GM18873 (cell line): ENCODE measurements at regions not wholly inside any gene's neighbourhood (a gene's known extent, or its start where the extent isn't known, plus 50 kb on each side); places are given as distances from the start of the nearest gene placed in this dataset.
"Not testable (repeated sequence)": the region's sequence is repeated elsewhere in the genome, so short reads cannot be mapped to it uniquely, and the experiment has no call there.

Experiments
- ATAC-seq: cut with Tn5 transposase; IDR thresholded peaks from one replicate; pipeline ENCODE4 v1.9.1; 2021; ENCODE audit warnings: mild to moderate bottlenecking, moderate library complexity, moderate number of reproducible peaks; ENCODE audit not compliant: unreplicated experiment, low FRiP score

DNA sequence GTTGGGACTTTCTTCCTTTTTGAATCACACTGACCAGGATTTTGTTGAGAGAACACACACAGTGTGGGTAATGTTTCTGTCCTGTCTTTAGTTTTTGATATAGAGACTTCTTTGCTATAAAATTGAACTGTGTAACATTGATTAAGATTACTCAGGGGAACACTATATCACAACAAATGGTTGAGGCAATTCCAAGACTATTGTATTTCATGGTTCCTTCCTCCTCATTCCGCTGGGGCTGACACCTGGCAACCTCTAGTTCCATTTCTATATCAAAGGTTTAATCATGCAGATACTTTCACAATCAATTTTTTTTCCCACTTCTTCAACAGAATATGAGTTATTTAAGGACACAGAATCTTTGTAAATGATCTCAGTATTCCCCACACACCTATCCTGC, 182.2 kb downstream of the TAF11L14 start:
- no peak for ATAC-seq

DNA sequence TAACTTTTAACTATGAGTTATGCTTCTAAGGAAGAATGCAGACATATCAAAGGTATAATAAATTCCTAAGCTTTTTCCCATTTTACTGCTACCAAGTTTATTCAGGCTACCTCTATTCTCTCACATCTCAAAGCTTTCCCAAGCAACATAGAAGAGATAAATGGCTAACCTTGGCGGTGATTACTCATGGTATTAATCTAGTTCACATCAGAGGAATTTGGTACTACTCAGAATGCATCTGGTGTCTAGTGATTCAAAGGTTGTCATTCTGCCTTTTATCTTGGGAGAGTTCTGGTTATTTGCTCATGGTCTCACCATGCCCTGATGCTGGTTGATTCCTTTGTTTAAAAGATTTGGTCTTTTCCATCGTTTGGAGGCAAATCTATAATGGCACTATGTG, 182.7 kb downstream of the TAF11L14 start:
- no peak for ATAC-seq

- no peak for ATAC-seq
Observed at GRCh38 chr5:17817990-17818389, 183.7 kb downstream of the TAF11L14 start.

- ATAC-seq: no peak
Observed at GRCh38 chr5:17819783-17820182, 185.5 kb downstream of the TAF11L14 start.

DNA sequence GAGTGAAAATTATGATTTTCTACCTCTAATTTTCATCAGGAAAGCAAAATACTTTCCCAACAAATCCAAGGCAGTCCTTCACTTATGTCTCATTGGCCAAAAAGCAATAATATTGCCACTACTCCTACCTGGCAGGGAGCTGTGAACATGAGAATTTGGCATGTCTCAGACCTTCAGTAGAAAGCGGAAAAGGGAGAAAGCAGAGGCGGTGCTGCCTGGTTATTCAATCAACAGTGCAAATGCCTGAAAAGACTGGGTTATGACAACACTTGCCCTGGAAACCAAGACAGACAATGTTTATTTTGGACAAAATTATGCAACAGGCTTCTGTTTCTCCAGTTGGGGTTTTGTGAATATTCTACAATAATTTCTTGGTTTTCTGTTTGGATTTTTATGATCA, 194.4 kb downstream of the TAF11L14 start:
- no peak for ATAC-seq

DNA sequence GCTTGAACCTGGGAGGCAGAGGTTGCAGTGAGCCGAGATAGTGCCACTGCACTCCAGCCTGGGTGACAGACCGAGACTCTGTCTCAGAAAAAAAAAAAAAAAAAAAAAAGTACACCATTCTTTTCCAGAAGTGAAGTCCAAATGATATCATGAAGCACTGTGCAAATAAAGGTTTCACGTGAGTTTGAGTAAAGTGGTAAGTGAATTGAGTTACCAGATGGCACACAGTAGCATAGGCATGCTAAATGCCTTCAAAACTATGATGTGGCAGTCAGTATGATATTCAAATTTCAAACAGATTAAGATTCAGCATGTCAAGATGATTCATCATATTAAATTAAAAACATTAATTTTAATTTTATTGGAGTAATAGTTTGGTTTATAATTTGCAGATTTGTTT, 195.2 kb downstream of the TAF11L14 start:
- ATAC-seq: no peak

DNA sequence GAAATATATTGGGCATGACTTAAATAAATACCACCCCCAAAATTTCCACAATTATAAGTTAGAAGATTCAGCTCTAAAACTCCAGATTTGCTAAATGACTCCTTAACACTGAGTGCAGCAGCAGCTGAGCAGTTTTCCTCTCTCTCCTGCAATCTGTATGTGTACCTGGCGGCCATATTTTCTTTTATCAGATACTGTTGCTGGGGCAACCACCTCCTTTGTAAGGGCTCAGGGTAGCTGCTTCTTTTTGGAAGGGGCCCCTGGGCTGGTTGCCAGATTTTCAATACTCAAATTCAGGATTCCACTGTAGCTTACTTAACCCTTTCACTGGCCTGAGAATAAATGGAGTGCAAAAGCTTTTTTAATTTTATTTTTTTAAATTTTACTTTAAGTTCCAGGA, 197.0 kb downstream of the TAF11L14 start:
- ATAC-seq: no peak

DNA sequence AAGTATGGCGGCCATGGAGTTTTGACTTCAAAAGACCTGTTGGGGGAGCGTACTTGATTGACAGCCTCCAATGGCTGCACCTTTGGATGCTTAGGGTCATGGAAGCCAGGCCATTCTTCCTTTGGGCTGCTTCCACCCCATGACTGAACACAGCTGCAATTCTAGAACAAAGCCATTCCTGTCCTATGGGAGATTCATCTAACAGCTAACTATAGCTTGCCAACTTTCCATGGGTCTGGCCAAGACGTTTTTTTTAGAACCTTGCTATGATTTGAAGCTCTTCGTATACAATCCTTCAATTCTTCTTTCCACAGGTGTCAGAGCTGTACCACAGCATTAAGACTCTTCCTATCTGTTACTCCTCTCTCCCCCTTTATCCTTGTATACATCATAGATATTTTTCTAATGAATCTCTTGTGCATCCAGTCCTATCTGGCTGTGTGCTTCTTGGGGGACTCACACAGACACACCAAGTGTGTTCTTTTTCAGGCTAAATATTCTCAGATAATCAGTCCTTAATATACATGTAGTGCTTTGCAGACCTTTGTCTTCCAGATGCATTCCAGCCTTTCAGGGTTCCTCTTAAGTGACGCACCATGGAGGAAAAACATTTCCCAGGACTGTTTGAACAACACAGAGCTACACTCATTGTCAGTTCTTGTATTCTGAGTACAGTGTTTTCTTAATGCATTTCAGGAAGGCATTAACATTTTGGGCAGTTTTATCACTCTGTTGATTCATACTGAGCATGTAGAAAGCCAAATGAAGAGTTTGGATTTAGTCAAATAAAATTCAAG, 198.9 kb downstream of the TAF11L14 start:
- no peak for ATAC-seq

DNA sequence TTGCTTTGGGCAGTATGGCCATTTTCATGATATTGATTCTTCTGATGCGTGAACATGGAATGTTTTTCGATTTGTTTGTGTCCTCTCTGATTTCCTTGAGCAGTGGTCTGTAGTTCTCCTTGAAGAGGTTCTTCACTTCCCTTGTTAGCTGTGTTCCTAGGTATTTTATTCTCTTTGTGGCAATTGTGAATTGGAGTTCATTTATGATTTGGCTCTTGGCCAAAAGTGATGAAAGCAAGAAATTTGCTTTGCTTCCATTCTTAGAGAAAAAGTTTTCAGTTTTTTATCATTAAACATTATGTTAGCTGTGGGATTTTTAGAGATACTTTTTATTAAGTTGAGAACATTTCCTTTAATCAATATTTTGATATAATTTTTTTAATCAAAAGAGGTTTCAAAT, 203.5 kb downstream of the TAF11L14 start:
- ATAC-seq: no peak

GRCh38 chr5:17838469-17838868, 204.2 kb downstream of the TAF11L14 start:
- no peak for ATAC-seq

DNA sequence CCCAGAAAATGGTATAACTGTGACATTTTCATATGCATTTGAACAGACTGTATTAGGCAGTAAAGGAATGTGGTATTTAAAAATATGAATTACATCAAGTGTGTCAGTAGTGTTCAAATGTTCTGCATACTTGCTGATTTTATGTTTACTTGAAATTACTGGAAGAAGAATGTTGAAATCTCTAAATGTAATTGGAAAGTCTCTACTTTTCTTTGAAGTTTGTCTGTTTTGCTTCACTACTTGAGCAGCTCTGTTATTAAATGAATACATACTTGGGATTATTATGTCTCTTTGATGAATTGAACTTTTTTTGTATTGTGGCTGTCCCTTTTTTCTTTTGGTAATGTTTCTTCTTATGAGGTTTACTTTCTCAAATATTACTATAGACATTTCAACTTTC, 205.6 kb downstream of the TAF11L14 start:
- ATAC-seq: no peak

GRCh38 chr5:17846496-17846895, 212.2 kb downstream of the TAF11L14 start:
- no peak for ATAC-seq

- no peak for ATAC-seq
Observed at GRCh38 chr5:17847286-17847685, 213.0 kb downstream of the TAF11L14 start.

GRCh38 chr5:17852111-17852510, 217.9 kb downstream of the TAF11L14 start:
- no peak for ATAC-seq

GRCh38 chr5:17852740-17853139, 218.5 kb downstream of the TAF11L14 start:
- ATAC-seq: no peak

- ATAC-seq: no peak
Observed at GRCh38 chr5:17854901-17855300, 220.6 kb downstream of the TAF11L14 start.

- ATAC-seq: no peak
Observed at GRCh38 chr5:17860660-17861315, 226.5 kb downstream of the TAF11L14 start.

GRCh38 chr5:17864903-17865302, 230.6 kb downstream of the TAF11L14 start:
- not testable (repeated sequence) for ATAC-seq

DNA sequence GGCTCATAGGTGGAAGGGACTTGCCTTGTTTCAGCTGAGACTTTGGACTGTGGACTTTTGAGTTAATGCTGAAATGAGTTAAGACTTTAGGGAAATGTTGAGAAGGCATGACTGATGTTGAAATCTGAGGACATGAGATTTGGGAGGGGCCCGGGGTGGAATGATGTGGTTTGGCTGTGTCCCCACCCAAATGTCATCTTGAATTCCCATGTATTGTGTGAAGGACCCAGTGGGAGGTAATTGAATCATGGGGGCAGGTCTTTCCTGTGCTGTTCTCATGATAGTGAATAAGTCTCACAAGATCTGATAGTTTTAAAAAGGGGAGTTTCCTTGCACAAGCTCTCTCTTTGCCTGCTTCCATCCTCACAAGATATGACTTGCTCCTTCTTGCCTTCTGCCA, 231.7 kb downstream of the TAF11L14 start:
- not testable (repeated sequence) for ATAC-seq

- no peak for ATAC-seq
Observed at GRCh38 chr5:17872204-17872603, 237.9 kb downstream of the TAF11L14 start.

GRCh38 chr5:17878541-17878940, 244.3 kb downstream of the TAF11L14 start:
- no peak for ATAC-seq

DNA sequence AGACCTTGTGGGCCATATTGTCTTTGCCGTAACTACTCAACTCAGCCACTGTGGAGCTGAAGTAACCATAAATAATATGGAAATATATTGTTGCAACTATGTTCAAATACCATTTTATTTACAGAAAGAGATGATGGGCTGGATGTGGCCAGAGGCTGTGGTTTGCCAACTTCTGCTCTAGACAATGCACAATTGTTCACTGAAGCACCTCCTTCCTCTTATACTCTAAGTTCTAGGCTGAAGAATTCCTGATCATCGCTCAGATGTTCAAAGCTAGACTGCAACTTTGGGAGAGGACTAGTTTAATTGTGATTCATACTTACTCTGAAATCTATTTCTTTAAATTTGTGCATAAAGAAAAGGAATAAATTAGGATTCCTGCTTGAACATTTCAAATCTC, 245.0 kb downstream of the TAF11L14 start:
- no peak for ATAC-seq
